HG03342 (cell line): ENCODE measurements at regions not wholly inside any gene's neighbourhood (a gene's known extent, or its start where the extent isn't known, plus 50 kb on each side); places are given as distances from the start of the nearest gene placed in this dataset.

Experiments
- ATAC-seq: cut with Tn5 transposase; IDR thresholded peaks from one replicate; pipeline ENCODE4 v1.9.1; 2021; ENCODE audit warnings: mild to moderate bottlenecking, moderate library complexity; ENCODE audit not compliant: unreplicated experiment

DNA sequence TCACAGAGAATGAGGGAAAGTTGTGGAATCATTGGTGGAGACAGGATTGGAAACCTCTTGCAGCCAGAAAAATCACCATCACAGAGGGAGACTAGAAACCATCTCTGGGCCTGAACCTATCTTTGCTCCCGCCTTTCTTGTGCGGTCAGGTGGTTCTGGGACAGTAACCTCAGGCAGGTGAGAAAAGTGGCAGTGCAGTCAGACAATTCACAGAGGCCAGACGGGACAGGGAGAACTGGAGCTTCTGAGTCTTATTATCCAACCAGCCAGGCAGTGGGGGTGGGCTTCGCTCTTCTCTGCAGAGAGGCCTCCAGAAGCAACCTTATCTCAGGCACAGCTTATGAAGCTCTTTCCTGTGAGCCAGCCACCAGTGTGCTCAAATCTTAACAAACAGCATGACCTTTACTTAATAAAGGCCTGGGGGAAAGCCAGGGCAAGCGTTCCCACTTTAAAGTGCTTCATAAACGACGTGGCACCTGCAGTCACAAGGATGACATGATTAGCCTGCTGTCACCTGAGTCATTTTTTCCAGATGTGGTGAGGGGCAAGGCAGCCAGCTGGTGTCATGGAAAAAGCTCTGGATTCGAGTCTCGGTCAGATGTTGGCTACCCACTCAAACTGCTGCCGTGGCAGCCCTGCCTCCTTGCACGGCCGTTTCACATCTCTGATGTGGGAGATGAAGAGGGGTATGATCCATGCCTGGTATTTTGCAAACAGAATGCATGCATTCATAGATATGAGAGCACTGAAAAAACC lies 109.7 kb downstream of the B3GNT2 start:
- no peak for ATAC-seq

DNA sequence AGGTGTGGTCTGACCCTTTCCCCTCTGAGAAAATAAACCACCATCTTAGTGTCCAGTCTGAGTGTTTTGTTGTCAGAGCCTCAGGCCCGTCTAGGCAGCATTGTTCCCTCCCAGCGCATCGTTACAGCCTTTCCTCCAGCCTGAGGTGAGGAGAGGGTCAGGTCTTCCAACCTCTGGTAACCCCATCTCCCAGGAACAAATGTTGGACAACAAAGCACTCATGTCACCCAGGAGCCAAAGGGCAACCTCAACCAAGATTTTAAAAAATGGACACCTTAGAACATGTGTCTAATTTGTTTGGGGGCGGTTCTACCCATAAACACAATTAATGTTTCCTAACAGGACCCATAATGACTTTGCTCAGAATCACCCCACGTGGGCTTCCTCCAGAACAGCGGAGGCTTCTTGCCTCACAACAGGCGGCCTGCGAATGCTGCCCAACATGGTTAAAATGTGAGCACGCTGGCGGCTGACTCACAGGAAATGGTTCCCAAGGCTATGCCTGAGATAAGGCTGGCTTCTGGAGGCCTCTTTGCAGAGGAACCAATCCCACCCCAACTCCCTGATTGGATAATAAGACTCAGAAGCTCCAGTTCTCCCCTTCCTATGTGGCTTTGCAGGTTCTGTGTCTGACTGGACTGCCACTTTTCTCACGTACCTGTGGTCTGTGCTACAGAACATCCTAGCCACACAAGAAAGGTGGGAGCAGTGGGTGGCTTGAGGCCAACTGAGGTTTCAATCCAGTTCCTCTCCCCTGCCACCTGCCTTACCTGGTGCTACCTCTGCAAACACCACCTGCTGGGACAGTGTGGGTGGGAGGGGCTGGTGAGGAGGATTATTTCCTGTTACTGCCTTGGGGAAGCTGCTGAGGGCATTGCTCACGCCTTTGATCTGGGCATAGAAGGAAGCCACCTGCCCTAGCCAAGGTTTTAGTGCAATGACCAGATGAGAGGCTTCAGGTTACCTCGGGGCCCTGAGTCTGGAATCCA lies 108.8 kb downstream of the B3GNT2 start:
- no peak for ATAC-seq

GRCh38 chr2:62303788-62304187 lies 107.9 kb downstream of the B3GNT2 start:
- ATAC-seq, result no peak

DNA sequence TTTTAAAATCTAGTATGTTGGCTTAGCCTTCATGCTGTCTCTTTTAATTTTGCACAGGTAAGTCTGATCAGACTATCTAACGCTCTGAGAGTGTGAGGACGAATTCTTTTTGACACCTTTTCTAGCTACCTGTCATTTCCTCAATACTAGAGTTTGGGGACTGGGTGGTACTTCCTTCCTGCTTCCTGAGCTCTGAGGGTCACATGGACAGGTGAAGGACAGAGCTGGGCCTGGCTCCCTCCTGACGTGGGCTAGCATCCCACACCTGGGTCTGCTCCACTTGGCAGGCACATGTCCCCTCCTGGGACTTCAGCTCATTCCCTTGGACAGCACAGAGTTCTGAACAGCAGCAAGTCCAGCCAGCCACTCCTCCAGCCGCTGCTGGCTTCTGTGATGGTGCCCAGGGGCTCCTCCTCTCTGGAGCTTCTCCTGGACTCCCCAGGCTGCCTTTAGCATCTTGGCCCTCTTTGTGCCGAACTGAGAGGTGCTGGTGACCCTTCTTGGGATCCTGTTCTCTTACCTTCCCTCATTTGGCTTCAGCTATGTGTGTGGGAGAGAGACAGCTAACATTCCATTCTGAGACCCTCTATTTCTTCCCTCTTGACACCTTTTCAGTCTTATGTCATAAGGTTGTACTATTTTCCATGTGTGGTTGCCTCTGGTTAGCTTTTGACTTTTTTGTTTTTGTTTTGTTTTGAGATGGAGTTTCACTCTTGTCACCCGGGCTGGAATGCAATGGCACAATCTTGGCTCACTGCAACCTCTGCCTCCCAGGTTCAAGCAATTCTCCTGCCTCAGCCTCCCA lies 106.9 kb downstream of the B3GNT2 start:
- ATAC-seq, result no peak

DNA sequence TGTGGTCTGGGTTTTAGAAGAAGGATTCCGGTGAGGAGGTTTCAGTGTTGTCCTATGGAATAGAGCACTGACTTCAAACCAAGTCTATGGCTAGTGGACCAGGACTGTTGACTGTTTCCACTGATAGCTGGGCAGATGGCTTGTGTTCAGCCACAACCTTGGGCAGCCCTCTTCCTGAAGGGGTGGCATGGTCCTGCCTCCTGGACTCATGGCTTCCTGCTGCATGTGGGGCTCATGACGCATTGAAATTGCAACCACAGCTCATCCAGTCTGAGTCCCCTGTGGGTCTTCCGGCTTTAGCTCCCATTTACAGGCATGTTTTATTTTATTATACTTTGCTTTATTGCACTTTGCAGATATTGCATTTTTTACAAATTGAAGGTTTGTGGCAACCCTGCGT lies 105.0 kb downstream of the B3GNT2 start:
- ATAC-seq, result no peak

GRCh38 chr2:62297624-62298010 lies 101.7 kb downstream of the B3GNT2 start:
- no peak for ATAC-seq

DNA sequence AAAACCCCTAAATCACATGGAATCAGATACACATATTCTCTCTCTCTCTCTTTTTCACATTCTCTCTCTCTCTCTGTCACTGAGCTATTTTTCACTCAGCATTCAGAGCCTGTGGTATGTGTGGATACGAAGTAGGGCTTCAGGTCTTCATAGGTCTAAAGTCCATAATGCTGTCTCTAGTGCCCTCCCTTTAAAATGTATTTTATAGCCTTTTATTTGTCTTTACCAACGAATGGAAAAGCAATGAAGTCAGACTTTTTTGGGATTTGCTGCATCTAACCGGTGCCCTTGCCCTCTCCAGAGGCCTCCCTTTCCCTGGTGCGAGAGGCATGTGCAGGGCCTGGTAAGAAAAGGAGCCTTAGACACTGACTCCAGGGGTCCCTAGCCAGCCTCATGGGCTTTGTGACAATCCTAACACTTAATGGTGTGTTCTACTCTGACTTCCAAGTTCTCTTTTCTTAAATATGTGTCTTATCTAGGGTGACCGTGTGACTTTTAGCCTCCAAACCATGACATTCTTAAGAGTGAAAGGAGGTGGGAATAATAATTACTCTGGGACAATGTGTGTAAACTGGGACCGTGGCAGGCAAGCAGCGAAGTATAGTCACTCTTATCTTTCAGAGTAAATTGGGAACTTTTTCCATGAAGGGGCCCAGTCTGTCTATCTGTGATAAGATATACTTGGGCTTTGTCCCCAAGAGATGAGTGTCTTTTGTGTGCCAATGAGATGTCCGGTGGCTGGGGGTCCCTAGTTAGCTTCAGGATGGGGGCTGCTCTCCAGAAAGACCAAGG lies 101.1 kb downstream of the B3GNT2 start:
- ATAC-seq, result no peak

DNA sequence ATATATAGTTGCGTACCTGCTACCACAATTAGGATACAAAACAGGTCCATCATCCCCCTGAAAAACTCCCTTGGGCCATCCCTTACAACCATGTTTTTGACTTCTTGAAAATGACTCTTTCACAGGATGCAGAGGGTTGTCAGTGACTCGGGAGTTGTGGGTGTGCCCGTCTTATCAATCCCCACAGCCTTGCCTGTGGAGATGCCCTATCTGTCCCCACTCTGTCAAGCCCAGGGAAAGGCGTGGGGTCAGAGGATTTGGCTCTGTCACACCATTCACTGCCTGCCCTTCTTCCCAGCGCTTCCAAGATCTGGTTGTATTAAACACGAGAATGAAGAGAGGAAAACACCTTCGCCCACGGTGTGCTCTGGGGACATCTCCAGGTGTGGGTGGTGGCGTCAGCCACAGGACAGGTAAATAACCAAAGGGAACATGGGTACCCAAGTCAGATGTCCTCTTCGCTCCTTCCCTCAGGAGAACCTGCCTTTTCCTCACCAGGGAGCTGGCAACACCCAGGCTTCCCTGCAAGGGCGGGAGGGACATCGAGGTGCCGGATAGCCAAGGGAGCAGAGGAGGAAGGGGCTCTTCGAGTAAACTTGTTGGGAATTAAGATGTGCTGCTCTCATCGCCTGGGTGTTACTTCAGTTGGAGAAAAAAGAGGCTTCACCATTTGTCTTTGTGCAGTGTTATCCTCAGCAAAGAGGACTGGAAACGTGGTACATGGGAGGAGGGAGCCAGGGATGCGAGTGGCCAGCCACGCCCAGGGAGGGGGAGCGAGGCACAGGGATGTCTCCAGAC lies 100.3 kb downstream of the B3GNT2 start:
- ATAC-seq, result no peak

DNA sequence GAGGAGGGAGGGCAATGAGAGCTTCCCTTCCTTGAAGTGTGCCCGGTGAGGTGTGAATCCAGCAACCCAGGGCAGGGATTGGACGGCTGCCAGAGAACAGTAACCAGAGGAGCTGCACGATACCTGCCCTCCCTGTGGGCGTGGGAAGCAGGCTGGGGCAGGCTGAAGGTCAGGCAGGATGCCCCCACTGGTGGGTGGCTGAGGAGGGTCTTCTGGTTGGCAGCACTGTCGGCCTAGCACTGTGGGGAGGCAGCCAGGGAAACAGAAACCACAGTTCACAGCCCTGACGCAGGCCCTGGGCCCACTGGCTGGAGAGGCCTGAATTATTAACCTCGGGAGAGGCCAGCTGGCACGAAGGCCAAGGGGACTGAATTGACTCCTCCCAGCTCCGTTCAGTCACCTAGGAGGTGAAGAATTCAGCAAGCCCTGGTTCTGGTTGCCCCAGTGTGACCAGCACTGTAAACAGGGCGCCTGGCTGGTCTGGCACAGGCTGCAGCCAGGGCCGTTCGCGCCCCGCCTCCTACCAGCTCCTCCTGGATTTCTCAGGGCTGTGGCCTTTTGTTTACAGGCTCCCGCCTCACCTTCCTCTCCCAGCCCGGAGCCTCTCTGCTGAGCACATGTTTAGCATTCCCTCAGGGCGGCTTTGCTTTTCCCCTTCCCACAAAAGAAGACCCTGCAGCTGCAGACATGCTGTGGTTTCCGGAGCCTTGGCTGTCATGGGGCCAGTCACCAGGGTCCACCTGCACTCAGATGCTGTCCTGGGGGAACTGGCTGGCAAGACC lies 97.8 kb downstream of the B3GNT2 start:
- ATAC-seq, result peak; percentile 65

DNA sequence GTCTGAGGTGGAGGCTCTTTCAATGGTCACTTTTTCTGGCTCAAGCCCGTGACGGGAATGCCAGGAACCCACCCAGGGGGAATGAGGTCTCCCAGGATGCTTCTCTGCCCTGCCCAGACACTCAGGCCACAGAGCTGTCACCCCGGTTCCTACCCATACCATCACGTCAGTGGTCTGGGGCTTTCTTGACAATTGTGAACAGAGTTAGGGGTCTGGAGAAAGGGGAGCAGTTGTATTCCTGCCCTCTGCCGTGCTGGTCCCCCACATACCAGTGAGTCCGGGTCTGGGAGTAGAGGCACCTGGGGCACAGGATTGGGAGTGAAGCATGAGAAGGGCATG lies 97.2 kb downstream of the B3GNT2 start:
- ATAC-seq, result no peak

- ATAC-seq, result no peak
These were observed 96.3 kb downstream of the B3GNT2 start for GRCh38 chr2:62292190-62292589.

GRCh38 chr2:62291517-62292137 lies 95.7 kb downstream of the B3GNT2 start:
- no peak for ATAC-seq

DNA sequence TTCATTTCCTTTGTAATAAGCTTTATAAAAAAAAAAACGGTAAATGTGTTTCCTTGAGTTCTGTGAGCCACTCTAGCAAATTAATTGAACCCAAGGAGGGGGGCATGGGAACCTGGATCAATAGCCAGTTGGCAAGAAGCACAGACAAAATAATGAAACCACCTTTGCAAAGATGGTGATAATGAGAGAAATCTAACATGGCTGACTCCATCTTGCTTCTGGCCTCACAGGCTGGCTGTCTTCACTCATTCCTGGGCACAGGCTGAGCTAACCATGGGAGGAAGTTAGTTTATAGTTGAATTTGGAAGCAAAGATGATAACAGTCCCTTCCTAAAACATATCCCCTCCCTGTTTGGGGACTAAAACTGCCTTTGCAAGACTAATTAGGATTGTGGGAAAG lies 95.1 kb downstream of the B3GNT2 start:
- ATAC-seq, result no peak

DNA sequence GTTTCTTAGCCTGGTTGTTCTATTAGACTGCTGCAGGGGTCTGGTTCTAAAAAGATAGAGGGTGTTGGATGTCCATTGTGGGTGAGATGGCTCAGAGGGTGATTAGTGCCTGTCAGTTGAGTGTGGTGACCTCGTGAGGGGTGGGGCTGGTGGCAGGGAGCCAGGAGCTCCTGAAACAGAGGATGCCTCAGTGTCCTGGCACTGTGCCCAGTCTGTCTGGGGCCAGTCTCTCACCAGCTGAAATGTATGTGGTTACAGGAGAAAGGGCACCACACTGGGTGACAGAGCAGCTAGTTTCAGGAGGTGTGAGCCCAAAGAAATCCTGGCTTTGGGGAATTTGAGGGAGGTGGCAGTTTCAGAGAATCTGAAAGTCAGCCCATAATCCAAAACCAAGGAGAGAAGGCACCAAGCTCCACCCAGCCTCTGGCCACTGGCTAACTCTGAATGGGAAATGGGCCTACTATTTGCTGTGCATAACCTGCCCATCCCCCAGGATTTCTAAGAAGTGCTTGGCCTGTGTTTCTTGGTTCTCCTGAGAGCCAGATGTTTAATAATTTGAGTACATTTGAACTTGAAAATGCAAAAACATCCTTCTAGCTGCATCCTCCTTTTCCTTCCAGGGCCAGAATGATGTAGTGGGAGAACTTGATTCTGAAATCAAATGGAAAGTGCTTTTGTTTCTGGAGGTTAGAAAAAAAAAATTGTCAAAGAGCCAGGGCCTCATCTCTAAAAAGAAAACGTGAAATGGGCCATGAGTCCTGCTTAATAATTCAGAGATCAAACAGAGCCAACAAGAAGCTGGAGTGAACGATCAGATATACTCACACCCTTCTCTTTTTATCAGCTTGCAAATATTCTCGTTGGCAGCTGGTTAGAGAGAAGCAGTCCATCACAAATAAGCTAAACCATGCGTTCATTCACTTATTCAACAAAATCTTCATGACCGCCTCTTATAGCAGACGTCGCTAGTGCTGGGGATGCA lies 92.3 kb downstream of the B3GNT2 start:
- no peak for ATAC-seq

DNA sequence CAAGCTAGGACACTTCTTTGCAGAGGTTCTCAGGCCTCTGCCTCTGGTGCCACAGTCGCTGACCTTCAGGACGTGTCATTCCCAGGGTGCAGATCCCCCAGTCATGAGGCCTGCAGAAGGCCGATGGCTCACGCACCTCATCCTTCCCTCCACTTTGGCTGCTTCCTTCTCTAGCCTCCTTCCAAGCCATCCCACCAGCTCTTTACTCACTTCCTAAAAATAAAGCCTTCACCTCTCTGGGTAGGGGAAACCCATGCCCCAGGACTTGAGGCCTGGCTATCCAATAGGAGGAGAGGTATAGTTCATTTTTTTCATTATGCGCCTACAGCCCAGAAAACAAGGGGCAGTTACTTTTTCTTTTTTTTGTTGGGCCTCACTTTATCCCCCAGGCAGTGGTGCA lies 91.4 kb downstream of the B3GNT2 start:
- ATAC-seq, result no peak

- ATAC-seq, result no peak
These were observed 90.3 kb downstream of the B3GNT2 start for GRCh38 chr2:62286089-62286785.

DNA sequence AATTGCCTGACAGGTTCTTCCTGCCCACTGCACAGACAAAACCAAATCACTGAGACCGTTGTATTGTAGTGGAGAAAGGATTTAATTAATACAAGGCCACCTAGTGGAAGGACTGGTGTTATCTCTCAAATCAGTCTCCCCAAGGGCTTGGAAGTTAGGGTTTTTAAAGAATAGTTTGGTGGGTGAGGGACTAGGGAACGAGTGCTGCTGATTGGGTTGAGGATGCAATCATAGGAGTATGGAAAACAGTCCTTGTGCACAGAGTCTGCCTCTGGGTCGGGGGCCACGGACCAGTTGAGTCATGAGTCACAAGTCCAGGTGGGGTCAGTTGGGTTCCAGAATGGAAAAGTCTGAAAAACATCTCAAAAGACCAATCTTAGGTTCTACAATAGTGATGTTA lies 89.1 kb downstream of the B3GNT2 start:
- ATAC-seq, result no peak
